ENCODE measurements at regions not wholly inside any gene's neighbourhood (a gene's known extent, or its start where the extent isn't known, plus 50 kb on each side); places are given as distances from the start of the nearest gene placed in this dataset.

GRCh38 chr17:33661975-33662374, 368.9 kb upstream of the ASIC2 start:
- TF ChIP-seq CTCF (IDR thresholded peaks at IDR 0.05; ENCODE audit: extremely low read depth in 1 of 2, insufficient read depth in 1 of 2, low read depth in 1 of 2, low read length in 2 of 2) = no peak
- TF ChIP-seq POLR2A (IDR thresholded peaks at IDR 0.05; ENCODE audit: low read depth, low read length) = no peak
- no peak for TF ChIP-seq MAX (IDR thresholded peaks at IDR 0.05; ENCODE audit: insufficient read depth, insufficient read length)
- TF ChIP-seq EZH2 (IDR thresholded peaks at IDR 0.05; ENCODE audit: borderline replicate concordance, low read depth, low read length, severe bottlenecking) = no peak
- no peak for TF ChIP-seq POLR2AphosphoS5 (IDR thresholded peaks at IDR 0.05; ENCODE audit: insufficient read depth, low read depth, low read length)

Data from endothelial cell of umbilical vein (primary cell).